GM18519 (cell line): ENCODE measurements at regions not wholly inside any gene's neighbourhood (a gene's known extent, or its start where the extent isn't known, plus 50 kb on each side); places are given as distances from the start of the nearest gene placed in this dataset.

Experiments used
- ATAC-seq: cut with Tn5 transposase; IDR thresholded peaks from one replicate; pipeline ENCODE4 v1.9.1; 2021; ENCODE audit warnings: mild to moderate bottlenecking, moderate library complexity; ENCODE audit not compliant: unreplicated experiment, low FRiP score

DNA sequence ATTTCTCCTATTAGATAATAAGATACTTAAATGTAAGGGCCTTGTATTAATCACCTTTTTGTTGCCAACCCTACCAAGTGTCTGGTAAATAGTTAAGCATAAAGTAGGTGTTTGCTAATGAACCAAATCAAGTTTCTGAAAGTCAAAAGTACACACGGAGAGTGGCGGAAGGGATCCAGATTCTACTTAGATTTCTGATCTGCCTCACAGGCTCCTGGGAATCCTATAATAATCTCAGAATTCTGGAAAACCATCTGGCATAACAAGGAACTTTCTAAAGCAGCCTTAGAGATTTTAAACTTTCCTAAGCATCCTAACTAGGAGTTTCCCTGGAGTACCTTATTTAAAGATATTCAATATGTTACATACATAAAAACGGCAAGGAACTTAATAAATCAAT is 363.2 kb upstream of the SMC2 start:
- ATAC-seq = no peak

DNA sequence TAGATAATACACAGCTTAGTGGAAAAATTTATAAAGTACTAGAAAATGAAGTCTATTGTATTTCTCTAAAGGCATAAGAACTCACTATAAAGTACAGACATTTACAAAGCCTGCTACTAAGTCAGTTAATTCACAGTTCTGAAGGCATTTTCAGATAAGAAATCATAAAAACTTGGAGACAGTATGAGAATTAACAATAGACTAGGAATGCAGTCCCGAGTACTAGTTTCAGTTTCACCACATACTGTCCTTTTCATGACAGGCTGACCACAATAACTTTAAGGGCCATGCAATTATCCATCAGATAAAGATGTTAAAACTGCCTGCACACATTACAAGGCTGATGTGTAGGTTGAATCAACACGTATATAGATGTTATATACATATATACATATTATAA is 362.6 kb upstream of the SMC2 start:
- ATAC-seq = no peak

DNA sequence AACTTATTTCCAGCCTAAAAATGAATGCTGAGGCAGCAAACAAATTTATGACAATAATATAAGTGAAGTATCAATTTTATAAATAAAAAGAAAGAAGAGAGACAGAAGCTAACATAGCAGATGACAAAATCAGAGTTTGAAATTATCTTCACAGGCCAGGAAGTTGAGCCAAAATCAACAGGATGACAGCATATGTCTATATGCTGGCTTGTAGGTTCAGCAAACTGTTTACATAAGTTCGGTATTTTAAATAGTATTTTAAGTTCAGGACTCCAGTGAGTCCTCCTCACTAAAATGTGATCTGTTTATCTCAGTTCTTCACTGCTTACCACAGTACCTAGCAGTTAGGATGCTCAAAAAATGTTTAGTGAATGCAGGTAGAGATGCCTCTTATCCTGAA is 359.6 kb upstream of the SMC2 start:
- no peak for ATAC-seq

DNA sequence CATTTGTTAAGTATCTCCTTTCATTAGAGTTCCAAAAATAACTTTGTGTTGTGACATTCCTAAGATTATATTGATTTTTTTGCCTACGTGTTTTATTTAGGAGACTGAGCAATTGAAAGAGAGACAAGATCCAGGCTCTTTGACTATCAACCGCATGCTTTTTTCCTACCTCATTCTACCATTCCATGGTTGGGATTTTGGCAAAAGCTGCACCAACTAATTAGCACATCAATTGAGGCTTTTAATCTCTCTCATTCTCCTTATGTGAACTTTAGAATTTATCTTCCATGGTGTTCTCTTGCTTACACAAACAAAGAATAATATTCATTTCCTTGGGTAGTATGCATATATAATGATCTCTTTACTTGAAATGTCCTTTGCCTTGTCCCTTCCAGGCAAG is 338.7 kb upstream of the SMC2 start:
- no peak for ATAC-seq

DNA sequence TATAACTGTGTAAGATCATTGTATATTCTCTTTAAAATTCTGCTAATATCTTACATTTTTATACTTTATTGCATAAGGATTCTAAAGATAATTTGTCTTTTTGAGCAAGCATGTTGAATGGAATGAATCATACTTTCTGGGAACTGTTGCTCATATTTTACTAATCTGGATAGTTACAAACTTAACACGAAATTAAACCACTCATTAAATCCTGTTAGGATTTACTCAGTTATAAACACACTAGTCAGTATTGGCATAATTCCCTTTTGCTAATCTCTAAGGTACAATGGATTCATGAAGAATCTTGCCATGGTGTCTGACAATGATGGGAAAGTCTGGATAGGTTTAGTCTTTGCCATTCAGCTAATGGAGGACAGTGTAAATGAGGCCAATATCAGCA is 338.1 kb upstream of the SMC2 start:
- ATAC-seq = no peak

DNA sequence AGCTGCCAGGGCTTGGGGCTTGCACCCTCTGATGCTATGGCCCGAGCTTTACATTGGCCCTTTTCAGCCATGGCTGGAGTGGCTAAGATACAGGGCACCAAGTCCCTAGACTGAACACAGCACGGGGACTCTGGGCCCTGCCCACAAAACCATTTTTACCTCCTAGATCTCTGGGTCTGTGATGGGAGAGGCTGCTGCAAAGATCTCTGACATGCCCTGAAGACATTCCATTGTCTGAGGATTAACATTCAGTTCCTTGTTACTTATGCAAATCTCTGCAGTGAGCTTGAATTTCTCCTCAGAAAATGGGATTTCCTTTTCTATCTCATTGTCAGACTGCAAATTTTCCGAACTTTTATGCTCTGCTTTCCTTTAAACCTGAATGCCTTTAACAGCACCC is 337.0 kb upstream of the SMC2 start:
- ATAC-seq = no peak

DNA sequence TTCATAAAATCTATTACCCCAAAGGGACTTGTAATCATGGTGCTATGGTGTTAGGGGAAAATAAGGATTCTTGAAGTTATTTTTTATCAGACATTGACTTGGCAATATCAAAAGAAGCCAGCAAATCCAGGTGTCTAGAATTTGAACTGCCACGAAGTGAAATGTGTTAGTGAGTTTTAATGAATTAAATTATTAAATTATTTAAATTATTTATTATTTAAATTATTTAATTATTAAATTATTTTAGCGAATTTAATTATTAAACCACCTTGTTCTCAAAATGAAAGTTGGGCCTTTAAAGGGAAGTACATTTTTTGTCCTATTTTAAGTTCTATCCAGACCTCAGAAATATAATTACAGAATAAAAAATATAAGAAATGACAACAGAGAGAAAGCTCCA is 332.6 kb upstream of the SMC2 start:
- ATAC-seq = no peak

DNA sequence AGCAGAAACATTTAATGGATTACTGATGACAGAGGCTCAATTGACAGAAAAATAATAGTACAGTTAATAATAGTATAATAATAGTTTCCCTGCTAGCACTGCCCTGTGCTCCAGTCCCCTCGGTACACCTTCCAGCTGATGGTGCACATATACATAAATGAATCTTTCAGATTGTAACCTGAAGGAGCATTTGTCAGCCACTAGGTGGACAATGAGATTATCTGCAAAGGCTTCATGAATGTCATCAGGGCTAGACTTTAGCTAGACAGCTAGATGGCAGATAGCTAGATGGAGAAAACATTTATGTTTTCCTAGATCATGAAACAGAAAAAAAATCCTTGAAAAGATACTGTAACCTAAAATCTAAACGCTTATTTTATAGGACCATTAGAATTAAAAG is 304.4 kb upstream of the SMC2 start:
- ATAC-seq = peak; percentile 99

DNA sequence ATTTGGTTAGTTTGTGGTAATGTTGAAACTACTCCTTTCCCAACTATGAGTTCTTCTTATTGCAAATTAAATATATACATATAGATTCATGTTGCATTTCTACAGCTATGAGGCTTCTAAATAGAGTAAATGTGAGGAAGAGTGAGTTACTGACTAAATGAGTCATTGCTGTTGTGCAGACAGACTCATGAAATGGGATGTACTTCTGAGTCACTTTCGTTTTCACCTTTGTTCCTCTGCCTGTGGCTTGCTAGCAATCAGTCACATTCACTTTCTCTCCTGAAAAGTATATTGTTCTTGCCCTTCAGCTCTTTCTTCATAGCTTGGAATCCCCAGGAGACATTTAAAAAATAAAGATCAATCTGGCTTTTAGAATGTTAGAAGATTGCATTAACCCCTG is 295.5 kb upstream of the SMC2 start:
- ATAC-seq = peak; percentile 100

DNA sequence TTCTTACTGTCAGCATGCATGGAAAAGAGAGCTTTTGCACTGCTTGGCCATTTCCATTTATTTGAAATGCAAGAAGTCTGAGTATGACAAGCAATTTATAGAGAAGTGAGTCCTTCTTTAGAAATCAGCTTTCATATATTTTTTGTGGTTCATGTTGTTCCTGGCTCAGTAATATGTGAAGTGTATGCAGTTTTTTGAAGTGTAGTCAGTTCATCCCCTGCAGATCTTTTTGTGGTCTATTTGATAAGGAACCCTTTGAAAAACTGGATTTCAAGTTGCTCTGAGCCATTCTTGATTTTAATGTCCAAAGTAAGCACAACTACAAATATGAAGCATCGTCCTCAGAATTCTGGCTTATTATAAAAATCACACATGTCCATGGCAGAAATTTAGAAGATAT is 294.1 kb upstream of the SMC2 start:
- ATAC-seq = no peak

DNA sequence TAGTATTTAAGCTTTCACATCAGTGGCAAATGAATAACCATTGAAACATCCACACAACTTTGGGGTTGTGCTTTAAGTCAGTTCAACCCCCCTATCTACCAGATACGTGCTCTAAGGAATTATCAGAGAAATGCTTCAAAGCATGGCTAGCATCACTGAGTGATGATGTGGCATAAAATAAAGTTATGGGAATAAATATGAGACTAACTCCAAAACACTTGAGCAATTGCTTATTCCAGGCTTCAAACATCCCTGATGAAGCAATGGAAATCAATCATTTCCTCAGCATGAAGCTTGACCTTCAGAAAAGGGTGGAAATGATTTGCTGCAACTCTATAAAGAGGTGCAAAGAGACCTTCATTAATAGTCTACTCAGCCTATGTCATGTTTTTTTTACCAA is 292.0 kb upstream of the SMC2 start:
- no peak for ATAC-seq

DNA sequence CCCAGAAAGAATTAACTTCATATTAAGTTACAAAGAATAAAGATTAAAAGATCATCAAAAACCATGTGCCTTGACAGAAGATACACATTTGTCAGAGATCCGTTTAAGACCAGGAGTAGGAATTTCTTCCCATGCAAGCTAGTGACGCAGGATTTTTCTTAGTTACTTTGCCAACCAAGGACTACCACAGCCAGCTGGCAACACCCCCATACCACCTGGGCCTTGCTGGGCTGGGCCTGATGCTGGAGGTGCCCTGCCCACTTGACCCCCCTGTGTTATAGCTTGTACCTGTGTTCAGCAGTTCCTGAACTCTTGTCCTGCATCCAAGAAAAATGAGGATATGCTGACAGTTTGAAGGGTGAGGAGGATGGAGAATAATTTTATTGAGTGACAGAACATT is 290.9 kb upstream of the SMC2 start:
- no peak for ATAC-seq

DNA sequence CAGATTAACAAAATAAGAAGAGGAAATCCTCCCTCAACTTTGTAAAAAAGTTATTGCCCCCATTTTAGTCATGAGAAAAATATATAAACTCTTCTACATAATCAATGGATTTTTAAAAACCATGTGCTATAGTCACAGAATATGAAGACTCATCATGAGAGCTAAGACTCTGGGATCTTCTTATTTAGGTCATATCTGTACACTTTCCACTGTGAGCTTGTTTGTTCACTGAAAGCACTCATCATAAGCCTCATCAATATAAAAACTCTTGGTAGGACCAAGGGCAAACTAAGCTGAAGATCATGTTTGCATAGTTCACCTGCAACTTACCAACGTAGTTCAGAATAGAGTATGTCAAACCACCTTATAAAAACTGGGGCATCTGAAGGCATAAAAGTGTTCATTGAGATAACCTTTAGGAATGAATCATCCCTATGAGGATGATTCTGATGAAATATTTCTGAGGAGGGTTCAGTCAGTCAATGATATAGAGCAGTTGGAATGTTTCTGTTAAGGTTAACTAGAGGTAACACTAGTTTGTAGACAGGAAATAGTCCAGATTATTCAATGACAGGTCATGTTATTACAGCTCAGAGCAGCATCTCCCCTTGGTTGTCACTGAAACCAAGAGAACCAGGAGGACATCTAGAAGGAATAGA is 289.9 kb upstream of the SMC2 start:
- ATAC-seq = no peak

DNA sequence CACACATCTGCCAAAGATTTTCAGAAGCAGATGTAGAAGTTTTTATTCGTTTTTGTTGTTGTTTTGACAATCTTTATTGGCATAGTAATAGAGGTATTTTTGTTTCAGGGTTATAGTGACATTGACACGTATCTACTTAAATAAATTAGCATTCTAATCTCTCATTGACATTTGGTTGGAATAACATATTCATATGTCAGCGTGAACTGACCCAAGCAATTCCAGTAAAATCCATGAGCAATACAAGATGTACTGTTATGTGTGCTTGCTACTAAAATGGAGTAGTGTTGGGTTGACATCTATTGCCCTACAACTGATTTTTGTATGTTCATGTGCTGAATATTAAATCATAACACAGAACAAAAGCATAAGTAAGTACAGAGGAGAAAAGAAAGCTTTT is 284.4 kb upstream of the SMC2 start:
- ATAC-seq = no peak

DNA sequence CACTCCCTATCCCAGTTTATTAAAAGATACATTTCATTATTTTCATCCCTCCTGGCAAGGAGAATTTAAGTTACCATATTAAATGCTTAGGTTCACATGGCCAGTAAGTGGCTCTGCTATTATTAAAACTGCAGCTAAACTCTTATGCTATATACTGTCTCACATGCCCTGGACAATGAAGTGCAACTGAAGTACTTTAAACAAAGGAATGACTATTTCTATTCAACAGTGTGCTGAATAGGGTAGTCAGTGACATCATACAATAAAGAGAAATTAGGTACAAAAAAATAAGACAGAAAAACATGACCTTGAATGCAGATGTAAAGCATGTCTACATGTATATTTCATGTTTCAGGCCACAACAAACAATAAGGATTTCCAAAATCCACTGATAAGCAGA is 282.6 kb upstream of the SMC2 start:
- no peak for ATAC-seq

DNA sequence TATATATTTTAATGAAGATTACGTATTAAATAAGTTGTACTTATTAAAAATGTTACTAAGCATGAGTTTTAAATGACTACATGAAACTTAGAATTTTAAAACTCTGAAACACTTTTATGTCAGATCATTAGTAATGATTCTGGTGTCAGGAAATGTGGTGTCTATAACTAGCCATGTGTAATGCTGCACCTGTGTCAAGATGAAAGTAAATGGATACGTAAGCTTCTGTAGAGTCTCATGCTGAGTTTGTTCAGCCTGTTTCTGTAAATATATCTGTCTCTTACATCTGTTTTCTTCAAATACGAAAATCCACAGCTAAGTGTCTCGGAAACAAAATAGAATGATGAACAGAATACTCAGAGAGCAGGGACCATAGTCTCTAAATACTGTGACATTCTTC is 278.0 kb upstream of the SMC2 start:
- ATAC-seq = peak; percentile 72

DNA sequence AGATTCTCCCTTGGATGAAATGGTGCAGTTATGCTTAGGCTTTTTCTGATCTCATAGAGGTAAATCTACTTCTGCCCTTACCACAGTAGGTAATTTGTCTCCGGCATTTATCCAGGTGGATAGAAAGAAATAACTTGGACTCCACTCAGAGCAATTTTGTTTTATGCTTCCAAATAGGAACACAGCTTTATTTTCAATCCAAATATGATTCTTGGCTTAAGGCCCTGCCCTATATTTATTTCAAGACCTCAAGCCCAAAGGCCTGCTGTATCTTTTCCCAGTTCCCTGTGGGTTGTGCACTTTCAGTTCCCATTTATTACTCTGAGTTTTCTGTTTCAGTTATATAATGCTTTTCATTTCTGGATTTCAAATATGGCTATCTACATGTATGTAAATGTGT is 274.2 kb upstream of the SMC2 start:
- ATAC-seq = no peak

DNA sequence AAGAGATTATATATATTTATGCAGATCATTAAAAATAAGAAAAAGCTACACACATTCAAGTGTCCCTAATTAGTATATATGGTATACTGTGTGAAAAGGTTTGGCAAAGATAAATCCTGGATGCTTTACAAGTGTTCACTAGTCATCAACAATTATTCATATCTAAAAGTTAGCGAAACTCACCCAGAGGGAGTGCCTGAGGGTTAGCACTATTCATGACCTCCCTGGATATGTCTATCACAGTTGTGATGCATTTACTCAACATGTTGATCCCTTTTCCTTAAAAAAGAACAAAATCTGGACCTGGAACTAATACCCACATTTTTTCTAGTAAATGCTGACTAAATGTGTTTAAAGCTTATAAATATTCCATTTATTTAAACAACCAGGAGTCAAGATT is 273.0 kb upstream of the SMC2 start:
- no peak for ATAC-seq

DNA sequence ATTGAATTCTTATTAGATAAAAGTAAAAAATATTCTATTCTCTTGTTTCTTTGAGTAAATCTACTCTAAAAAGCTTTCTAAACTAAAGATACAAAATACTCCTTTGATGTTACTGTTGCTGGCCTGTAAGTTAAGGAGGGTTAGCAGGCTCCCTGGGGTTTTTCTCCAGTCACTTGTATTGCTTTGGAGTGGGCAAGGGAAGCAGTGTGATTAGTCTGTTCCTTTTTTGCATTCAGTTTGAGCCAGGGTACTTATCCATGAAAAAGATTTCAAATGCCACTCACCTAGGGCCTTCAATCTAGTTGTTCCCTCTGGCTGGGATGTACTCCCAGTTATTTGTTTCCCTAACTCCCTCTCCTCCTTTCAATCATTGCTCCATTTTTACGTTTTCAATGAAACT is 256.2 kb upstream of the SMC2 start:
- ATAC-seq = no peak

DNA sequence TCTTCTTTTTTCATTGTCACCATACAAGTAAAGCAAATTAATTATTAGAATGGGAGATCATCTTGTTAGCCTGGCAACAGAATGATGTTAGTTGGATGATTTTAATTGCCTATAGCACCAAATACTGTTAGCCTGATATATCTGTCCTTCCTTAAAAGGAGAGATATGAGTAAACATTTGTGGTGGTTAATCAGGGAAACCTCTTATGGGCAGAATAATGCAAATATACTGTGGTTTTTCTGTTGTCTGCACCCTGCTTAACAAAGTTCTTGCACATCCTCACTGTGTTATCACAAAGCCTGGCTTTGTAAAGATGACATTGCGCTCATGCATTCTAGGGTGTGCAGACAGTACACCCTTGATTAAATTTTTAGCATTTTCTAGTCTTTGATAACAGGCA is 254.9 kb upstream of the SMC2 start:
- ATAC-seq = no peak

DNA sequence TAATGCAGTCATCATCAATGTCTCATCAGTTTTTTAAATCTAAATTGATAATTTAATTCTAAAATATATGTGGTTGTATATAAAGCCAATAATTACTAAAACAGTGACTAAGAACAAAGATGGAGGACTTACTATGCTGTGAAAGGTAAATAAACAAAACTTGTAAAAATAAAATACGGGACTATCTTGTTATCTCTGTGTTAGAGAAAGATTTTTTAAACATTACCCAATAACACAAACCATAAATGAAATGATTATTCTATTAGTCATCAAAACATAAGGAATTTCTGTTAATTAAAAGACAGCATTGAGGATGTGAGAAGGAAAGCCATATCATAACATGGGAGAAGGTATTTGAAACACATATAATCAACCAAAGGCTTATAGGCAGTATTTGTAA is 226.2 kb upstream of the SMC2 start:
- ATAC-seq = no peak

DNA sequence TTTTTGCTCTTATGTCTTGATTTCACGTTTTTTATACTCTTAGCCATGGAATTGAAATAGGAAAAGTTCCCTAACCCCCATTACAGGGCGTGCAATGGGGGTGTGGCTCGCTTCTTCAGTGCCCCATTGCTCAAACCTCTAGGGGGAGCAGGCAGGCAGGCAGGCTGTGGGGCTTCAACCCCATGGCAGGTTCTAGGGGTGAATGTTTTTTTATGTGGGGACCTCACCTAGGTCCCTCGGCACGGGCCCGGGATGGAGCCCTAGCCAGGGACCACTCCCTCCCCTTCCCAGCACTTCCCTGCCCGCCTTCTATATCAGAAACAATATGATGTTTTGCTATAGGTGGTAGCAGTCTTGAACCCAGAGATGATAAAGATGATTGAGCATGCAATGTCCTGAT is 221.3 kb upstream of the SMC2 start:
- no peak for ATAC-seq

DNA sequence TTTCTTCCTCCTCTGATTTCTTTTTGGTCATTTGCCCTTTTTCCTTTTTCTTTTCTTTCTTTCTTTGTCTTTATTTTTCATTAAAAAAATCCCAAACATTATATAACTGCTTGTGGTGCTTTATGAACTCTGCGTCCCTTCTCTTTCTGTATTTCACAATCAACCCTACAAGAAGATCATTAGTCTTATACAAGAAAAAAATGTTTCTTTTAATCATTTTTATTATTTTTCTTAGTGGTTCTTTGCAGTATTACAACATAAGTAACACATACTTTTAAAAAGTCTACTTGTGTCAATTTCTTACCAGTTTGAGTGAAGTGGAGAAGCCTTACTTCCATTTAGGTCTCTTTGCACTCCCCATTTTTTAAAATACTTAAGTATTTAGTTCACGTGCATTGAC is 212.7 kb upstream of the SMC2 start:
- ATAC-seq = no peak
